GM19467 (cell line): ENCODE measurements at regions not wholly inside any gene's neighbourhood (a gene's known extent, or its start where the extent isn't known, plus 50 kb on each side); places are given as distances from the start of the nearest gene placed in this dataset.
"Not testable (repeated sequence)": the region's sequence is repeated elsewhere in the genome, so short reads cannot be mapped to it uniquely, and the experiment has no call there.

Experiments
- ATAC-seq: cut with Tn5 transposase; IDR thresholded peaks from one replicate; pipeline ENCODE4 v1.9.1; 2021; ENCODE audit warnings: mild to moderate bottlenecking, moderate library complexity; ENCODE audit not compliant: unreplicated experiment

DNA sequence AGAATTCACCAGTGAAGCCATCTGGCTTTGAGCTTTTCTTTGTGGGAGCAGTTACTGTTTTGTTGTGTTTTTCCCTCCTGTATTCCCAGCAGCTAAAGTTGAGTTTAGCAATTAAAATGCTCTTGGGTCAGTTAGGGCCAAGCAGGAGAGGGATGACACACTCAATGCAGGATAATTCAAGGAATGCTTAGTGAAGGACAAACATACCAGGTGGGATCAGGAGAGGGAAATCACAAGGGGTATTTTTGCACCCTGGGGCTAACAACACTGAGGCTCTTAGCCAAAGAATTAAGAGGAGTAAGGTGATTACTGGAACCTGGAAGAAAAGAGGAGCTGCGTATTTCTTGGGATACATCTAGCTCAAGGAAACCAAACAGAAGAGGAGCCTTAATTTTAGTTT is 82.4 kb upstream of the KCND2 start:
- ATAC-seq: no peak

DNA sequence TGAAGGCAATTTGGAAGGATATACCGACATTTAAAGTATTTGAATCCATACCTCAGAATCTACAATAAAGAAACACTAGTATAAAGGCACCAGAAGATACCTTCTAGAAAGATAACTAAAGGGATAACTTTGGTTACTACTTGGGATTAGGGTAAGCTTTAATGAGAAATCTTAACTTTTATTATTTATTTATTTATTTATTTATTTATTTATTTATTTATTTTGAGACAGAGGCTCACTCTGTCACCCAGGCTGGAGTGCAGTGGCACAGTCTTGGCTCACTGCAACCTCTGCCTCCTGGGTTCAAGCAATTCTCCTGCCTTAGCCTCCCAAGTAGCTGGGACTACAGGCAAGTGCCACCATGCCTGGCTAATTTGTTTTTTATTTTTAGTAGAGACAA is 81.6 kb upstream of the KCND2 start:
- ATAC-seq: not testable (repeated sequence)

DNA sequence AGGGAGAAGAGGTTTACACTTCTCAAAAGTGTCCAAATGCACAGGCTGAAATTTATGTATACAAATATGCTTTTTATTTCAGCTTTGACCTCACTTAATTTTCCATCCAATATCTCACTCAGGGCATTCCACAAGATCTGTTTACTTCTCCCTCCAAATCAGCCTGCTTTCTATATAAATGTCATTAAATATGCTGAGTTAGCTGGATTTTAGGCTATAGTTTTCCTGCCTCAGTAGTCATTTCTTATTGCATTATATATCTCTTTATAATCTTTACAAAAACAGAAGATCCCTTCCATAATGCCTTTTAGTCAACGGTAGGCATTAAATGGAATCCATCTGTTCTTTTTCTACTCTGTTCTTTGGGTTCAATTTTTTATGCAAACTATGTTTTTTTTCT is 71.7 kb upstream of the KCND2 start:
- ATAC-seq: no peak

DNA sequence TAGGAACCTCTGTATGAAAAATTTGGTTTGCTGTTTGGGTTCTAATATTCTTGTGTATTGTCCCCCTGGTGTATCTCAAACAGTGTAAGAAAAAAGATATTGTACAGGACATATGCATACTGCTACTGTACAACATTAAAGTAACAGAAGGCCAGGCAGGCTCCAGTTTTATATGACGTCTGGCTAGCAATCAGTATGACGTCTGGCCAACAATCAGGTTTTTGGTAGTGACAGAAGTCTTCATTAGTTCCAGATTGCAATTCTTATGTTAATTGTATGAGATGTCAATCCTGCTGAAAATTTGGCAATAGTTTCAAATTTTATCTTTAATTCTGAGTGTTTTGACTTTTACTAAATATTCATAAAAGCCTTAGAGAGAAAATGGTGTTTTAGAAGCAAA is 67.9 kb upstream of the KCND2 start:
- ATAC-seq: no peak

DNA sequence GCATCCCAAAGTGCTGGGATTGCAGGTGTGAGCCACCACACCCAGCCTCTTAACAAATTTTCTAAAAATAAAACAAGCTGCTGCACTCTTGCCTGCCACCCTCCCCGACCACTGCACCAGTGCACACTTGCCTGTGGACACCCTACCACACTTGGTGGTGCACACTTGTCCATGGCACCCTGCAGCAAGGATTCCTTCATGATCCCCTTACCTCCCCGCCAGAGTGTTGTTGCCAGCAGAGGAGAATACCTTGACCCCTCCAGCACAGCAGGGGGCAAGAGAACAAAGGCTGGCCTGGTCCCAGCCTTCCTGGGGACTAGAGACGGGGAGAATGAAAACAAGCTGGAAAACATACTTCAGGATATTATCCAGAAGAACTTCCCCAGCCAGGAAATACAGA is 65.9 kb upstream of the KCND2 start:
- no peak for ATAC-seq

DNA sequence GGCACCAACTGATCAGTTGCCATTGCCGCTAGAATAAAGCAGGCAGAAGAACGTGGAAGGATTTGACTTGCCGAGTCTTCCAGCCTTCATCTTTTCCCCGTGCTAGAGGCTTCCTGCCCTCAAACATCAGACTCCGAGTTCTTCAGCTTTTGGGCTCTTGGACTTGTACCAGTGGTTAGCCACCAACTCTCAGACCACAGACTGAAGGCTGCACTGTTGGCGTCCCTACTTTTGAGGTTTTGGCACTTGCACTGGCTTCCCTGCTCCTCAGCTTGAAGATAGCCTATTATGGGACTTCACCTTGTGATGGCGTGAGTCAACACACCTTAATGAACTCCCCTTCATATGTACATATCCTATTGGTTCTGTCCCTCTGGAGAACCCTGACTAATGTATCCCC is 57.3 kb upstream of the KCND2 start:
- no peak for ATAC-seq

DNA sequence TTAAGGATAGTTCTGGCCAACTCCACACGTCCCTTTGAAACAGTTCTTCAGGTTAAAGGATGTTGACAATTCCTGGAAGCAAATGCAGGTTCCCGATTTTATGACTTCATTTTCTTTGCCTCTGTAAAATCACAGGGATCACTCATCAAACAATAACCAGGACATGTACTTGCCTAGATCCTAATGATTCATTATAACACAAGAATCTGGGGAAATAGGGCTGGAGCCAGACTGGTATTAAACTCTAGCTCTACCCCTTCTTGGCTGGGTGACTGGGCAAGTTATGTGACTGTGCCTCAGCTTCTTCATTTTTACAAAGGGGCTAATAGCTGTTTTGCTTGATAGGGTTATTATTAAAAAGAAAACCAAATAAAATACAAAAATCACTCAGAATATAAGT is 56.0 kb upstream of the KCND2 start:
- ATAC-seq: no peak

DNA sequence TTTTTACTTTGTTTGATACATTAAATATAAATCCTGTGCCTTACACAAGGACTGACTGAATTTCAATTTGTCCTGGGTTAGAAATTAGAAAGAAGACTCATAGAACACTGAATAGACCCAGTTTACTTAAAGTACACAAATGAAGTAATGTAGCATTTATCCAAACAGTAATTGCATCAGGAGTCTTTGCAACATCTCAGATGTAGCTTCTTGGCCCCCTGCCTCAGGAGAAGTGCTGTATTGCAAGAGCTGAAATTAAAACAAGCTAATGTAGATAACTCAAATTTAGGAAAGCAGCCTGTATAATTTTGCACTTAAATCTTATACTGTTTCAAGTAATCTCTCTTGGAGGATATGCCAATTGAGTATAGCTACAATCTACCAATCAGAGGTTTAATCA is 54.3 kb upstream of the KCND2 start:
- ATAC-seq: no peak

DNA sequence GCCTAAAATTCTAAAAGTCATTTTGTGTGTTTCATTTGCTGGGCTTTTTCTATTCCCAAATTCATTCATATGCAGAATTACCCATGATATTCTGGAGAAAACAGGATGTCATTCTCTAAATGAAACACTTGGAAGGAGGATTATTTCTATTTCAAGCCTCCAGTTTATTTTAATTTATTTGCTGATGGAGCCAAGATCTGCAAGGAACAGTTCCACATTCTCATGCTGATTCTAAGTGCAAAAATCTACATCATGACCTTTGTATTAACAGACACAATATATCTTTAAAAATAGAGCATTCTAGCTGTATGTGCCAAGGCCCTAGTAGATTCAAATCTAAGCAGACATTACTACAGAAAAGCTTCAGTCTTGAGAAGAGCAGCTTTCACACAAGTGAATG is 51.3 kb upstream of the KCND2 start:
- ATAC-seq: no peak
